ENCODE measurements at regions not wholly inside any gene's neighbourhood (a gene's known extent, or its start where the extent isn't known, plus 50 kb on each side); places are given as distances from the start of the nearest gene placed in this dataset.

DNA sequence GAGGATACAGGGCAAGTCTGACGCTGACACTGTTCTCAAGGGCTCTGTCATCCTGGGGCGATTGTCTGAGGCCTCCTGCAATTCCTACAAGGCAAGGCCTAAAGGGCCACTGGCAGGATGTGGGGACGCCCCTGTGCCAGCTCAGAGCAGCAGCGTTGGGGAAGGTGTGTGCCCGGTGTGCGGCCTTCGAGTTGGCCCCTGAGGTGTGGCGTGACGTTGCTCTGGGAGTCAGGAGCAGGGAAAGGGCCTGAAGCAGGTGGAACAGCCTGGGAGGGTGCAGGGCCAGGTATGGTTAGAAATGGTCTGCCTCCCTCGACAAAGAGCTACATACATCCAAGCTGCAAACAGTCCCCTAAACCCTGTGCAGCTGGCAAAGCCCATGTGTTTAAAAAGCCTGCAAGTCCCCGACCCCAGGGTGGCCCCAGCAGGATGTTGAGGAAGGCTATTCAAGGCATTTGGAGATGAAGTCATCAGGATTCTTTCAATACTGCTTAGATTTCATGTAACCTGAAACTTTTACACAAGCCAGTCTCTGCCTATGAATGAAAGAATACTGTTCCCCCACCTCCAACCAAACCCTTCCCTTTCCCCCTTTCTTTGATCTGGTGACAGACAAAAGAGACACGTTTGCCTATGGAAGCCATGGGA lies 142.5 kb upstream of the TNS3 start:
- Histone ChIP-seq H3K79me2 (replicated peaks; ENCODE audit: insufficient read depth, low read length) (no peaks in the 10 kb centered on the region), H3K4me2 (ENCODE audit: low read length) (no peak overlapping the region), H2AFZ (ENCODE audit: low read depth, low read length) (no peak overlapping the region), H3F3A (ENCODE audit: insufficient read depth, low read length, poor library complexity, severe bottlenecking) (no peaks in the 10 kb centered on the region), H3K36me3 (ENCODE audit: insufficient read depth, low read length) (no peaks in the 10 kb centered on the region), H3K4me3 (ENCODE audit: low read length) (no peak overlapping the region), H3K27ac (ENCODE audit: low read length) (no peak overlapping the region), H3K27me3 (ENCODE audit: insufficient read depth, low read depth, low read length) (no peaks in the 10 kb centered on the region), H3K9ac (ENCODE audit: low read length) (no peak overlapping the region), H3K9me3 (ENCODE audit: low read length) (no peaks in the 10 kb centered on the region), H4K20me1 (ENCODE audit: insufficient read depth) (no peaks in the 10 kb centered on the region), H3K9me2 (ENCODE audit: insufficient read depth, low read length) (no peaks in the 10 kb centered on the region)
- TF ChIP-seq POLR2AphosphoS5 (IDR thresholded peaks at IDR 0.05) (no peak), TAF1 (IDR thresholded peaks at IDR 0.05; ENCODE audit: low read depth) (no peak), RAD21 (conservative IDR thresholded peaks at IDR 0.05) (no peak), CTCF (IDR thresholded peaks at IDR 0.05; ENCODE audit: poor library complexity, severe bottlenecking) (no peak), SMC3 (conservative IDR thresholded peaks at IDR 0.05; ENCODE audit: poor library complexity) (no peak), REST (IDR thresholded peaks at IDR 0.05; ENCODE audit: borderline replicate concordance) (no peak), EZH2 (IDR thresholded peaks at IDR 0.05; ENCODE audit: borderline replicate concordance, insufficient read depth, low read length, poor library complexity, severe bottlenecking) (no peak), EP300 (conservative IDR thresholded peaks at IDR 0.05; ENCODE audit: poor library complexity, severe bottlenecking) (no peak), MXI1 (conservative IDR thresholded peaks at IDR 0.05; ENCODE audit: poor library complexity, severe bottlenecking) (no peak)

DNA sequence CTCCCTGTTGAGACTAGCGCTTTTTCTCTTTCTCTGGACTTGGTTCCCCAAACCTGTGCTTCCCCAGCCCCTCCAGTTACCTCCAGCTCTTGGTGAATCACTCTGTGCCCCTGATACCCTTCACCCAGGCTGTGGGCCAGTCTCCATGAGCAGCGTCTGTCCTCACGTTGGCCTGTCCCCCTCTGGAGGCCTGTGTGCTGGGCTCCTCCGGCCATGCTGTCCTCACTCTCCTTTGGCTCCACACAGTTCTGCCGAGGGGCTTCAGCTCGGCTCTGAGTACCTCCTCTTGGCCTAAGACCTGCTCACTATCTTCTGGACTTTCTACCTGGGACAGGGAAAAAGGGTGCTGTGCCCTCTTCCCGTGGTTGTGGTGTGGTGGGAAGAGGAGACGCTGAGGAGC lies 140.2 kb upstream of the TNS3 start:
- Histone ChIP-seq H3K27me3 (ENCODE audit: insufficient read depth, low read depth, low read length) (no peaks in the 10 kb centered on the region), H3K36me3 (ENCODE audit: insufficient read depth, low read length) (no peaks in the 10 kb centered on the region), H3K27ac (ENCODE audit: low read length) (no peak overlapping the region), H3K9ac (ENCODE audit: low read length) (no peak overlapping the region), H3K4me2 (ENCODE audit: low read length) (no peak overlapping the region), H2AFZ (ENCODE audit: low read depth, low read length) (no peak overlapping the region), H3K9me3 (ENCODE audit: low read length) (no peaks in the 10 kb centered on the region), H3K79me2 (replicated peaks; ENCODE audit: insufficient read depth, low read length) (no peaks in the 10 kb centered on the region), H3K9me2 (ENCODE audit: insufficient read depth, low read length) (no peaks in the 10 kb centered on the region), H3K4me3 (ENCODE audit: low read length) (no peak overlapping the region), H4K20me1 (ENCODE audit: insufficient read depth) (no peaks in the 10 kb centered on the region), H3F3A (ENCODE audit: insufficient read depth, low read length, poor library complexity, severe bottlenecking) (no peaks in the 10 kb centered on the region)
- TF ChIP-seq MXI1 (conservative IDR thresholded peaks at IDR 0.05; ENCODE audit: poor library complexity, severe bottlenecking) = no peak
- TF ChIP-seq EZH2 (IDR thresholded peaks at IDR 0.05; ENCODE audit: borderline replicate concordance, insufficient read depth, low read length, poor library complexity, severe bottlenecking) = no peak

All from neural cell (in vitro differentiated cells).